HG03558 (cell line): ENCODE measurements at regions not wholly inside any gene's neighbourhood (a gene's known extent, or its start where the extent isn't known, plus 50 kb on each side); places are given as distances from the start of the nearest gene placed in this dataset.

Source experiments
- ATAC-seq: cut with Tn5 transposase; IDR thresholded peaks from one replicate; pipeline ENCODE4 v1.9.1; 2021; ENCODE audit warnings: moderate number of reproducible peaks; ENCODE audit not compliant: unreplicated experiment; ENCODE audit errors: extremely low read depth

- ATAC-seq = no peak
These were observed 259.1 kb upstream of the CEP162 start for GRCh38 chr6:84486526-84486925.

DNA sequence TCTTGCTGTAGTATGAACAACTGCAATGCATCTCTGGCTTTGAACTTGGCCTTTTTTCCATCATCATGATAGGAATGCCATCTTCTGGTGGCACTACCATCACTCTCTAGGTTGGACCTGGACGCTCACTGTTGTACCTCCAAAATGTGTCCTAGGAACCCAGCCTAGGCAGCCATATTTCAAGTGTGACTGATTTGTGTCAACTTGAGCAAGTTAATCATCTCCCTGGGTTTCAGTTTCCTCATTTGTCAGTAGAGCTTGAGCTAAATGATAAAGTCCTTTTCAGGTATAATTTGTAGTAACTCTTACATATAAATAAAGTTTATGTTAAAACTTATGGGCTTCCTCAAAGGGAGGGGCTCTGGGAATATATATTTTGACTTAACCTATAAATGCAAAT lies 241.7 kb upstream of the CEP162 start:
- ATAC-seq = no peak

GRCh38 chr6:84467296-84467695 lies 239.9 kb upstream of the CEP162 start:
- ATAC-seq = no peak

GRCh38 chr6:84466511-84466910 lies 239.1 kb upstream of the CEP162 start:
- no peak for ATAC-seq

- no peak for ATAC-seq
These were observed 237.0 kb upstream of the CEP162 start for GRCh38 chr6:84464471-84464870.

DNA sequence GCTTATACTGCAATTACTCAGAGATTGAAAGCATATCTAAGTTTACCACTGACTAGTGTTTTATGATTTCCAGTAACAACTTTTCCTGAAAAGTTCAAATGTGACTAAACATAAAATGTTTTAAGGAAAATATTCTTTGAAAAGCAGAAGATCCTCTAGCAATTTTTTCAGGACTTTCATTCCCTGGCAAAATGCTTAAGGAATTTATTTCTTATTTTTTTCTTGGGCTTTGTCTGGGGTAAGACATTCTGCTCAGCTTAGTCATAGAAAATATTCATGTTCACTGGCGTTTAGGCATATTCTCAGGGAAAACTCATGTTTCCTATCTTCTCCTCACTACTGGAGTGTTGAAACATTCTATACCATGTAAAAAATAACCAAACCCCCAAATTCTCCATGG lies 235.3 kb upstream of the CEP162 start:
- ATAC-seq = no peak

DNA sequence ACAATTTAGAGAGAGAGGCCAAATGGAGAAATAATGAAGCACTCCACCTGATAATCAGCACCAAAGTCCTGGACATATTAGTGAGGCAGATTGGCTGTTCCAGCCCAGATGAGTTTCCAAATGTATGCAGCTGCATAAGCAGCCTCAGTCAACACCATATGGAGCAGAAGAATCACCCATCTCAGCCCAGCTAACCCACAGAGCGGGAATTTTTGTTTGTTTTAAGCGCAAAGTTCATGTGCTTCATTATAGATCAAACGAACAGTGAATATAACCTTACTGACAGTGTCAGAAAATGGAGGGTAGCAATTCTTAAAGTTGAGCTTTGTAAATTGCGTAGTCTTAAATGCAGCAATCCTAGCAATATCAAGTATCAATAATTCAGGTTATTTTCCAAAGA lies 234.0 kb upstream of the CEP162 start:
- no peak for ATAC-seq

- ATAC-seq = no peak
These were observed 233.0 kb upstream of the CEP162 start for GRCh38 chr6:84460491-84460890.

- no peak for ATAC-seq
These were observed 232.0 kb upstream of the CEP162 start for GRCh38 chr6:84459401-84459800.

DNA sequence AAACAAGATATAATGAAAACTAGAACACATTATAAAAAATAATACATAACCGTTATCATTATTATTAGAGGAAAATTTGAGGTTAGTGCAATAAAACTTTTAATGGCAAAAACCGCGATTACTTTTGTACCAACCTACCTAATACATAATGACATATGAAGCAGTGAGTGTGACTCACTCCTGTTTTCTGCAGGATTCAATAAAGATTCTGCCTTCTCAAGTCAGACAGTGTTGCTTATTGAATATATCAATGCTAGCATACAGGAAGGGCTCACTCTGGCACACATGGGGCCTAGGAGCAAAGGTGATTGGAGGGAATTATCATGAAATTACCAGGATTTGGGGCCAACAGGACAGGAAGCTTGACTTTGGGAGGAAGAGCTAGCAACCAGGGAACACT lies 230.8 kb upstream of the CEP162 start:
- ATAC-seq = no peak

DNA sequence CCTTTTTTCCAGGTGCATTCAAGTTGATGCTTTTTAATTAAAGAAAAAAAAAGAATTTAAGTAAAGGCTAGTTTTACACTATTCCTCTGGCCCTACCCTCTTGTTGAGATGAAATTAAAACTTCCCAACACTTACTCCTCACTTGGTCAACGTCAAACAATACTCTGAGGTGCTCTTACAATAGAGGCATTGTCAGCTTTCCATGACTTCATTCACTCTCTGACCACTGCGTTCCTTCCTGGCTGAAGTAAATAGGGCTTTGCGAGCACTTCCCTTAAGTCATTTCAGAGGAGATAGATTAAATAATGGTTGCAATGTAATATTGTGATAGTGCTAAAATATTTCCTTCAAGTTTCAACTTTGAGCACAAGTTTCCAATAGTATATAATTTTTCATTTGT lies 229.8 kb upstream of the CEP162 start:
- ATAC-seq = no peak

- no peak for ATAC-seq
These were observed 229.4 kb upstream of the CEP162 start for GRCh38 chr6:84456803-84457202.

- no peak for ATAC-seq
These were observed 228.1 kb upstream of the CEP162 start for GRCh38 chr6:84455511-84456029.

DNA sequence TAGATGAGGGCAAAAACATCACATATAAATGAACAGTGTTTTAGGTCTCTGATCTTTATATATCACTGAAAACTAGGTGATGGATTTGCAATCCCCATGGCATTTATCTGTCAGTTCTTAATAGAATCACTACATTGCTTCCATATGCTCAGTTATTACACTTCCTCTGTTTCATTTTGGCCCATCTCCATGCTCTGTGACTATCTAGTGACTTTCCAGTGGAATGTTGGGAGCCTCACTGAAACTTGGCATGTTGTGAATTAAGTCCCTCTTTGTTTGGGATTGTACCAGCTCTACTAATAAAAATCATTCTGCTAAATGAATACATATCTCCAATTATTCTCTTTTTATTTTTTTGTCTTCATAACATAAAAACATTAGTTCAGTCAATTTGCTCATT lies 226.1 kb upstream of the CEP162 start:
- ATAC-seq = no peak

- no peak for ATAC-seq
These were observed 222.6 kb upstream of the CEP162 start for GRCh38 chr6:84450018-84450417.

DNA sequence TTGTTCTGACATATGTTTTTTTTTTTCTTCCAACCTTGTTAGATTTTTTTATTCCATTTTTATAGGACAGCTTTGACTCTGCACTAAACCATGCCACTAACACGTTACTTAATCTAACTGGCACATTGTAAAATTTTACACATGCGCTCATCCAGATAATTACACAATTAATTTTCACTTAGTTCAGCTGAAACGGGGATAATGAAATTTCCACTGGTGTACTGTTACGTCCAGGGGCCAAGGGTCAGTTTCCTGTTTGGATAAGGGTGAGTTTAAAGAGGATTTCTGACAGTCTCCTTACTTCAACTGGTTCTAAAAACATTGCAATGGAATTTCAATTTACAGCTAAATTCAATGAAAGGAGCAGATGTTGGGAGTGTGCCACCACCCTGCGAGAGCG lies 221.8 kb upstream of the CEP162 start:
- no peak for ATAC-seq

GRCh38 chr6:84448331-84448730 lies 220.9 kb upstream of the CEP162 start:
- no peak for ATAC-seq

DNA sequence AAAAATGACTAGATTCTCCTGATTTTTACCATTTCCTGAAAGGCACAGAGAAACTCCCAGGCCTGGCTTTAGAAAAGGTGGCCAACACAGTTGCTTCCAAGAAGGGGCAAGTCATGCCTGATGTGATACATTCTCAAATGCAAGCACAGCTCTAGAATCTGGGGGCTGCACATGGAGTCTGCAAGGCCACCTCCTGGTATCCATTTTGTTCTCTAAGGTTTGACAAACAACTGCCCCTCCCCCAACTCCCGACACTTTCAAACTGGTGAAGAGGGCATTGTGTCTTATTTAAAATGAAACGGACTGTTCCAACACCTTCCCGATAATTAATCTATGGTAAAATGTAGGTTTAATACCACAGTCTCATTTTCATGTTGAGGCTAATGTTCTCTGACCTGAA lies 220.2 kb upstream of the CEP162 start:
- no peak for ATAC-seq

DNA sequence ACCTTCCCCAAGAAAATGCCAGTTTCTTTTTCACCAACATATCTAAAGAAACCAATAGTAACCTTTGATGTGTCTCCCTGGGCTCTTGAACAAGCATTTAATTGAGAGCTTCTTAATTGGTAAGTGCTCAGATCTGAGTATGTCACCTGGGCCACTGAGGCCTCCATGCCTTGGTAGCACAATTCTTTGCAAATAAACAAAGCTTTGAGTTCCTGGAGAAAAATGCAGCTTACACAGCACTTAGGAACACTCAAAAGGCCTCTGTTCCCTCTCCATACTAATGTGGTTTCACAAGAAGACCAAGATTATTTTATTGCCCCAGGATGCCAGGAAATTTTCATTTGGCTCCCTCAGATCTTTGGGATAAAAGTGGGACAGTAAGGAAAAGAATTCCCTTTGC lies 217.6 kb upstream of the CEP162 start:
- ATAC-seq = no peak

GRCh38 chr6:84442208-84442607 lies 214.8 kb upstream of the CEP162 start:
- no peak for ATAC-seq

DNA sequence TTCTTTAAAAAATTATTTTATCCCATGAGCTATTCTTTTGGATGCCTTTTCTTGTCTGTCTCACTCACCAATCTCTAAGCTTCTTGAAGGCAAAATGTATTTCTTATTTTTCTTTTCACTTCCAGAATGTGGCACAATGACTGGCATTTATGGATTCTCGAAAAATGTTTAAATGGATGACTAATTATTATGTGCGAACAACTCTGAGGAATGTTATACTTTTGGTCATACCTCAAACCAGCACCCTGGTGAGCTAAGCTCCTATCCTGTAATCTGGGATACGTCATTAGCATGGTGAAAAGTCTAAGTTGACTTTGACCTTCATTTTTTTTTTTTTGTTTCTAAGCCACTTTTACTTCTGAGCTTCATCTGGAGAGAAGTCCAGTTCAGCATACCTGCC lies 214.0 kb upstream of the CEP162 start:
- ATAC-seq = no peak

GRCh38 chr6:84434550-84434949 lies 207.1 kb upstream of the CEP162 start:
- no peak for ATAC-seq

DNA sequence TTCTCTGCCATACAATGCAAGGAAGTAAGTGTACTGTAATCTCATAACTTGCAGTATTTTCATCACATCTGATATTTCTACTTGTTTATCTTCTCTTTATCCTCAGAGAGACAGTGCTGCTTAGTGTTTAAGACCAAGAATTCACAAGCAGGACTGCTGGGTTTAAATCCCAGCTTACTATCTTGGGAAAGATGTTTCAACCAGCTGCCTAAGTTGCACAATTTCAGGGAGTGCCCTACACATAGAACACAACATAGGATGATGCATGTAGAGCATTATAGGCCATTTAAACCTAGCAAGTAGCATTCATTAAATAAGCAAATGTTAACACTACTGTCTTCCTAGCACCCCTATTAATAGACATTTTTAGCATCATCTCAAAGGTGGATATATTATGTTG lies 205.2 kb upstream of the CEP162 start:
- ATAC-seq = no peak
